Cardiac fibroblast (primary cell): ENCODE measurements at regions not wholly inside any gene's neighbourhood (a gene's known extent, or its start where the extent isn't known, plus 50 kb on each side); places are given as distances from the start of the nearest gene placed in this dataset.

ENCODE experiments used
- DNase-seq, 2 donors: peaks; one replicate each; pipeline versions ENCODE4 v3.0.0 to v3.0.0-alpha.2; 2010; ENCODE audit warnings: low read depth in 2 of 2
- H3K4me3 ChIP-seq, 2 donors: replicated peaks in 1 of 2; 1 replicate in 1 of 2; 2 replicates in 1 of 2; pipeline ENCODE4 v1.5.1; 2011; ENCODE audit warnings: low read depth in 2 of 2, low read length in 2 of 2, mild to moderate bottlenecking in 2 of 2, moderate library complexity in 1 of 2
- TF ChIP-seq, protein P1 (sequence below): IDR thresholded peaks from one replicate; pipeline ENCODE4 v1.5.1; 2011; ENCODE audit warnings: low read depth, mild to moderate bottlenecking, low read length, inconsistent platforms

DNA sequence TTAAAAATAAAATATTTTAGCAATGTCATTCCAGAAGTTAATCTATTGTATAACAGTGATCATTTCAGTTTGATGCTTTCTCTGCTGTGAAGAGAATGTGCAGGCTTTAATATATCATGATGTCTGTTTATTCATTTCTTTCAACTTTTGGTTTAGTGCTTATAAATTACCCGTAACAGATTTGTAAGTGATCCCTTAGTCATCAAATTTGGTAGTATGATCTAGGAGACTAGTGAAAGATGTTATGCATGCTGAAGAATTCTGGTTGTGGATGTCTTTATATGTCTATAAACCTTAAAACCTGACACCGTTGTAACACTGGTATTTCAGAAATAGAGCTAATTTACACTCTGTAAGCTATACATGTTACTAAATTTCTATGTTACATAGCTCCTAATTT lies 260.4 kb downstream of the CPS1 start:
- DNase-seq = no peak

DNA sequence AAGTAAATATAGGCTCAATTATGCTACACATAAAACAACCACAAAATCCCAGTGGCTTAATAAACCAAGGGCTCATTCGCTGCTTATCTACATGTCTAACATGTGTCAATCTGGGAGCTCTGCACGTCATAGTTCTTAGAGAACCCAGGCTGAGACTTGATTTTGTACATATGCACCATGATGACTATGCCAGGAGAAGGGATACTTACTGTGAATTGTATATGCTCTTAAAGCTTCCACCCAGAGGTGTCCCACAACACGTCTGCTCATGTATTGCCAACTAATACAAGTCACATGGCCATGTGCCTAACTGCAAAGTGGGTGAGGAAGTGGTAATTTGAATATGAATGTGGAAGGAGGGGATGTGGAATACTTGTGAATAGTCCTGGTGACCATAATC lies 262.1 kb downstream of the CPS1 start:
- DNase-seq = no peak
- H3K4me3 ChIP-seq = no peak overlapping the region
- TF ChIP-seq, protein P1, sequence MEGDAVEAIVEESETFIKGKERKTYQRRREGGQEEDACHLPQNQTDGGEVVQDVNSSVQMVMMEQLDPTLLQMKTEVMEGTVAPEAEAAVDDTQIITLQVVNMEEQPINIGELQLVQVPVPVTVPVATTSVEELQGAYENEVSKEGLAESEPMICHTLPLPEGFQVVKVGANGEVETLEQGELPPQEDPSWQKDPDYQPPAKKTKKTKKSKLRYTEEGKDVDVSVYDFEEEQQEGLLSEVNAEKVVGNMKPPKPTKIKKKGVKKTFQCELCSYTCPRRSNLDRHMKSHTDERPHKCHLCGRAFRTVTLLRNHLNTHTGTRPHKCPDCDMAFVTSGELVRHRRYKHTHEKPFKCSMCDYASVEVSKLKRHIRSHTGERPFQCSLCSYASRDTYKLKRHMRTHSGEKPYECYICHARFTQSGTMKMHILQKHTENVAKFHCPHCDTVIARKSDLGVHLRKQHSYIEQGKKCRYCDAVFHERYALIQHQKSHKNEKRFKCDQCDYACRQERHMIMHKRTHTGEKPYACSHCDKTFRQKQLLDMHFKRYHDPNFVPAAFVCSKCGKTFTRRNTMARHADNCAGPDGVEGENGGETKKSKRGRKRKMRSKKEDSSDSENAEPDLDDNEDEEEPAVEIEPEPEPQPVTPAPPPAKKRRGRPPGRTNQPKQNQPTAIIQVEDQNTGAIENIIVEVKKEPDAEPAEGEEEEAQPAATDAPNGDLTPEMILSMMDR = no peak

More for the DNA sequence above, 260.4 kb downstream of the CPS1 start:
- TF ChIP-seq, protein P1 = no peak
- no peak overlapping the region for H3K4me3 ChIP-seq

DNA sequence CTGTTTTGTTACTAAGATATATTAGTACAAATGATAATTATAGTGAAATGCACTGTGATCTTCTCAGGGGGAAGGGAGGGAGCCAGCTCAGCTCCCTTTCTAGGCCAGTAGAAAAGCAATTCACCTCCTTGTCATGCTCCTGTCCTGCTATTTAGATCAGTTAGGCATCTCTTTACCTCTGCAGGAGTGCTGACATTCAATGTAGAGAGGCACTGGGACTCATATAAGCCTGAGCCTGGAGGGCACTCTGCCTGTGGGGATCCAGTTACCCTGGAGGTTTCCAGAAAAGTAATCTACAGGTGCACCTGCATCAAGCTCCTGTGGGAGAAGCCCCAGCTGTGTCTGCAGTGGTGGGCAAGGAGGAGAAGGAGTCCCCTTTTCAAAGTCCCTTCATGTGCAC lies 277.0 kb downstream of the CPS1 start:
- DNase-seq = no peak
- TF ChIP-seq, protein P1 = no peak
- no peak overlapping the region for H3K4me3 ChIP-seq

DNA sequence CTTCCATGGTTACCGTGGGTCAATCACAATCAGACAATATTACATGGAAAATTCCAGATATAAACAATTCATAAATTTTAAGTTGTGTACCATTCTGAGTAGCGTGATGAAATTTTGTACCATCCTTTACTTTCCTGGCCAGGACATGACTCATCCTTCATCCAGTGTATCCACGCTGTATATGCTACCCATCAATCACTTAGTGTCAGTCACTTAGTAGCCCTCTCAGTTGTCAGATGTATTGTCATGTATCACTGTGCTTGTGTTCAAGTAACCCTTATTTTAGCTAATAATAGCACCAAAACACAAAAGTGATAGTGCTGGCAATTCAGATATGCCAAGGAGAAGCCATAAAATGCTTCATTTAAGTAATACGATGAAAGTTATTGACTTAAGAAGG lies 282.6 kb downstream of the CPS1 start:
- TF ChIP-seq, protein P1 = no peak
- no peak for DNase-seq

DNA sequence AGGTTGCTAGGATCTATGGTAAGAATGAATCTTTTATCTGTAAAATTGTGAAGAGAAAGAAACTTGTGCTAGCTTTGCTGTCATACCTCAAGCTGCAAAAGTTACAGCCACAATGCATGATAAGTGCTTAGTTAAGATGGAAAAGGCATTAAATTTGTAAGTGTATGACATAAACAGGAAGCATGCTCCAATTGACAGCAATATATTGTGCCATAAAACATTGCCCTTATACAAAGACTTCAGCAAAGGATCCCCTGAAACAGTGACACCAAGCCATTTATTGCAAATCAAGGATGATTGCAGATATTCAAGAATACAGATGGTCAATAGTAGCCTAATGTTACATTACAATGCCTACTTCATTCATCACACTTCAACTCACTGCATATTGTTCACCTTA lies 283.1 kb downstream of the CPS1 start:
- no peak for DNase-seq
- no peak overlapping the region for H3K4me3 ChIP-seq
- TF ChIP-seq, protein P1 = no peak

More for the DNA sequence above, 282.6 kb downstream of the CPS1 start:
- no peak overlapping the region for H3K4me3 ChIP-seq

DNA sequence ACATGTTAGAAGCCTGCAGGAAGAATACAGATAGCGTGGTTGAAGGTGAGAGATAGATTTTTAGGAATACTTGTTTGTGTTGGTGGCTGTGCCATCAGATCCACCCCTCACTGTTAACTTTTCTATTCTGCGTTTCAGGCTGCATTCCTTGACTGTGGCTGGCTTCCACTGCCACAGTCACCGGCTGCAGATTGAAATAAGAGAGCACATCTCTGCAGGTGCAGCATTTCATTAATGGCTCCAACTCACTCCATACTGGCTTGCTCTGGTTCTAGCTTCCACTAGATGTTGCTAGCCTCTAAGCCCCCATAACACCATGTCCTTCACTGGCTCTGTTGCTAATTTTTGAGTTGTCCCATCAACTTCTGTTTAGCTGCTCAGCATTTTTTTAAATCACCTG lies 286.5 kb downstream of the CPS1 start:
- no peak for DNase-seq
- H3K4me3 ChIP-seq = no peak overlapping the region
- TF ChIP-seq, protein P1 = no peak

DNA sequence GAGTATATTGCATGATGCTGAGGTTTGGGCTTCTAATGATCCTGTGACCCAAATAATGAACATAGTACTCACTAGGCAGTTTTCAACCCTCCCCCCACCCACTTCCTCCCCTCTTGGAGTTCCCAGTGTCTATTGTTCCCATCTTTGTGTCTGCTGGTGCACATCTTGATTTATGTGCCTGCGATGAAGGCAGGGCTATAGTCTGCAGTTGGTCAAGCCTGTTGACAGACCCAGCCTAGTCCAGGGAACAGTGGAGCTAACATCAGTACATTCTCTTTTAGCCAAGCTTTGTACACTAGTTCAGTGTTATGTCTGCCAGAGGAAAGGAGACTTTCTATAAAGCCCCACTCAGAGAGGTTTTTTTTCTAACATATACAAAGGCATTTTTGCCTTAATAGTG lies 287.6 kb downstream of the CPS1 start:
- DNase-seq = no peak
- no peak overlapping the region for H3K4me3 ChIP-seq
- TF ChIP-seq, protein P1 = no peak
